Stomach (tissue), 4 donors: ENCODE measurements at regions not wholly inside any gene's neighbourhood (a gene's known extent, or its start where the extent isn't known, plus 50 kb on each side); places are given as distances from the start of the nearest gene placed in this dataset.

Experiments used
- CTCF ChIP-seq, 7 experiments: fragments of 450-650 bp in 4 of 7; fragments of 200-600 bp in 3 of 7; sonication (generic) in 3 of 7; IDR thresholded peaks; one replicate each; pipeline ENCODE4 v1.5.1; 2016 to 2019; ENCODE audit warnings: antibody characterized with exemption in 7 of 7, control low read depth in 2 of 7, mild to moderate bottlenecking in 1 of 7
- EP300 ChIP-seq: sonication (generic); formaldehyde crosslinking; IDR thresholded peaks from one replicate; pipeline ENCODE4 v1.6.1; 2017; ENCODE audit warnings: antibody characterized with exemption
- POLR2A ChIP-seq, 4 donors: fragments of 450-650 bp; IDR thresholded peaks; one replicate each; pipeline ENCODE4 v1.6.1; 2016; ENCODE audit warnings: antibody characterized with exemption in 4 of 4, control low read depth in 2 of 4, mild to moderate bottlenecking in 1 of 4, moderate library complexity in 1 of 4
- POLR2AphosphoS5 ChIP-seq, 3 donors: sonication (generic); formaldehyde crosslinking; IDR thresholded peaks; one replicate each; pipeline ENCODE4 v1.6.1; 2016; ENCODE audit warnings: antibody characterized with exemption in 3 of 3

GRCh38 chr20:24718696-24719095 lies 230.4 kb upstream of the CST7 start:
- TF ChIP-seq CTCF (IDR thresholded peaks at IDR 0.05) (no peak), EP300 (no peak), POLR2AphosphoS5 (IDR thresholded peaks at IDR 0.05) (no peak), POLR2A (IDR thresholded peaks at IDR 0.05) (no peak)
